C4-2B (cell line): ENCODE measurements at regions not wholly inside any gene's neighbourhood (a gene's known extent, or its start where the extent isn't known, plus 50 kb on each side); places are given as distances from the start of the nearest gene placed in this dataset.

Source experiments
- H3K27ac ChIP-seq: fragments of 450-650 bp; 2 replicates; pipeline ENCODE4 v1.5.1; 2017
- ZFX ChIP-seq: fragments of 450-650 bp; IDR thresholded peaks from 2 replicates; pipeline ENCODE4 v1.6.1; 2017
- TF ChIP-seq, protein P1 (sequence below): fragments of 450-650 bp; conservative IDR thresholded peaks from 2 replicates; pipeline ENCODE4 v1.5.1; 2017; ENCODE audit warnings: mild to moderate bottlenecking

DNA sequence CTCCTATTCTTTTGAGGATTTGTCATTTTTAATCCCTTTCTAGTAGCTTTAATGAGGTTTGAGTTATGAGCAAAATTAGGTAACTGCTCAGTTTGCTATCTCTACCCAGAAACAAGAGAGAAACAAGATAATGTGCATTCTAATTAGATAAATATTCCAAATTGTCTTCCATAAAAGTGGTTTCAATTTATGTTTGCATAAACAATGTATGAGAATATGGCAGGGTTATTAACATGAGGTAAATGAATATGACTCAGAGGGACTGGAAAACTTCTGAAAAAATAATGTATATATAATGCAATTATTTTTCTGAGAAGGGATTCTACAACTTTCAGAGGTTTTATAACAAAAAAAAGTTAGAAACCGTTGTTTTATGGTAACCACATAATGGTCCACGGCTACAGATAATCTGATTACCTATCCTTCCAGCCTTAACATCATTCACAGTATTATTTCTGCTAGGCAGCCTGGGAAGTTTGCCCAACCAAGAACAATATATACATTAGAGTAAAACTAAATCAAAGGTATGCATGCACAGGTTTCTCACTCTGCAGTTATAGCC is 101.2 kb downstream of the CRPPA start:
- no peak for TF ChIP-seq ZFX
- TF ChIP-seq, protein P1, sequence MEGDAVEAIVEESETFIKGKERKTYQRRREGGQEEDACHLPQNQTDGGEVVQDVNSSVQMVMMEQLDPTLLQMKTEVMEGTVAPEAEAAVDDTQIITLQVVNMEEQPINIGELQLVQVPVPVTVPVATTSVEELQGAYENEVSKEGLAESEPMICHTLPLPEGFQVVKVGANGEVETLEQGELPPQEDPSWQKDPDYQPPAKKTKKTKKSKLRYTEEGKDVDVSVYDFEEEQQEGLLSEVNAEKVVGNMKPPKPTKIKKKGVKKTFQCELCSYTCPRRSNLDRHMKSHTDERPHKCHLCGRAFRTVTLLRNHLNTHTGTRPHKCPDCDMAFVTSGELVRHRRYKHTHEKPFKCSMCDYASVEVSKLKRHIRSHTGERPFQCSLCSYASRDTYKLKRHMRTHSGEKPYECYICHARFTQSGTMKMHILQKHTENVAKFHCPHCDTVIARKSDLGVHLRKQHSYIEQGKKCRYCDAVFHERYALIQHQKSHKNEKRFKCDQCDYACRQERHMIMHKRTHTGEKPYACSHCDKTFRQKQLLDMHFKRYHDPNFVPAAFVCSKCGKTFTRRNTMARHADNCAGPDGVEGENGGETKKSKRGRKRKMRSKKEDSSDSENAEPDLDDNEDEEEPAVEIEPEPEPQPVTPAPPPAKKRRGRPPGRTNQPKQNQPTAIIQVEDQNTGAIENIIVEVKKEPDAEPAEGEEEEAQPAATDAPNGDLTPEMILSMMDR: no peak
- H3K27ac ChIP-seq: no peak overlapping the region

DNA sequence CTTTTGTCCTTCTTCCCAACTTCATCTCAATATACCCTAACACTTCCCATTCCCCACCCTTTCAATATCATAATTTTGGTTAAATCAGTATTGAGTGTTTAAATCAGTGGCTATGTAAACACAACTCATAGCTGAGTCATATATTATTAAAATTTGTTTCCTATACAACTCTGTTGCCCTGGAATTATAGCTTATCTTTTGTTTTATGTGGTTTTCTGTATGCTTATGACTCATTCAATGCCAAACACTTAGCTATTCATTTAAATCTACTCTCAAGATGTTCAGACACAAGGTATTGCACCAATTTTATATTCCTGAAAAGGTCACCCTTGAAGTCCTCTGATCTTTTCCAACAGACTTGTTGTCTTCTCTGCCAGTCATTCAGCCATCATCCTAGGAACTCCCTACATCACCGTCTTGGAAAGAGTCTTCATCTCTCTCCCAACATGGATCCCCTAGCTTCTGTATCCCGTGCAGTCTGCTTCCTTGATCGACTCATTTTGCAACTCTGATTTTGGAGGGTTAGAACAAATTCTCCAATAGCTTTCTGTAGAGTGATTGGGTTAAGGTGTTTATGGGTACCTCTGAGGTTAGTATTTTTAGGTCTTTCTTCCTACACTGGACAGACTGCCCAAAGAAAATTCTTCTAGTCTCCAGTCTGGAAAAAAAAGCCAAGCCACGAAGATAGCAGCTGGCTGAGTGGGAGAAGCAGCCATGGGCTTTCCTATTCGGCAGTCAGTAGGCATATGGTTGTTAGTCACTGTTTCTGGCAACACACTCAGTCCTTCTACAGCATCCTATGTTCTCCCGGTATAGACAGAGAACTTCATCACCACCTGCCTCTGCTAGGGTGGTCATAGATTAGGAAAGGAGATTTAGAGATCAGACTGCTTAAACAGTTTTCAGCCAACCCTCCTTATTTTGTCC is 102.1 kb downstream of the CRPPA start:
- H3K27ac ChIP-seq: no peak overlapping the region
- TF ChIP-seq, protein P1: no peak
- no peak for TF ChIP-seq ZFX

DNA sequence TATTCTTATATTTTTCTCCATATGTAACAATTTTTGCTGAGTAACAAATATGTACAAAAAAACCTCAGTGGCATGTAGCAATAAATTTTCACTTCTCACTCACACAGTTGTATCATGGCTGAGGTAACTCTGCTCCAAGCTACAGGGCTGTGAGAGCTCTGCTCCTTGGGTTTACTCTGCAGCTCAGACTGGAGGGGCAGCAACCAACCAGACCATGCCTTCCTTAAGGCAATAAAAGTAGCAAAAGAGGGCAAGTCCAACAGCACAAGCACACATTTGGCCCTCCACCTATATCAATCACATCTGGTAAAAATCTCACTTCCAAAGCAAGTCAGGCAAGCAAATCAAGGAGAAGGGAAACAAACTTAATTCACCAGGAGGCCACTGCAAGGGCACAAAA is 102.9 kb downstream of the CRPPA start:
- H3K27ac ChIP-seq: no peak overlapping the region
- TF ChIP-seq, protein P1: no peak
- no peak for TF ChIP-seq ZFX

DNA sequence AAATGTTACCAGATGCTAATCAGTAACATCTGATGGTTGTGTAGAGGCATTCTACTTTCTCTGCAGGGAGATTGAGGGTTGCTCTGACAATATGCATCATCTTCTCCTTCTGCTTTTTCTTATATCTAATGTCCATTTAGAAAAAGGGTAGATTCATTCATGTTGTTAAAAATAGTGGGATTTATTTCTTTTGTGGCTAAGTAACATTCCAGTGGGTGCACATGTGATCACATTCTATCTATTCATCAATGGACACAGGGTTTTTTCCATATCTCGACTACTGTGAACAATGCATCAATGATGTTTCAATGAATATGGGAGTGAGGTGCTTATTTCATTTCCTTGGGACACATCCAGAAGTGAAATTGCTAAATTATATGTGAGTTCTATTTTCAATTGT is 103.9 kb downstream of the CRPPA start:
- no peak for TF ChIP-seq ZFX
- TF ChIP-seq, protein P1: no peak
- no peak overlapping the region for H3K27ac ChIP-seq

DNA sequence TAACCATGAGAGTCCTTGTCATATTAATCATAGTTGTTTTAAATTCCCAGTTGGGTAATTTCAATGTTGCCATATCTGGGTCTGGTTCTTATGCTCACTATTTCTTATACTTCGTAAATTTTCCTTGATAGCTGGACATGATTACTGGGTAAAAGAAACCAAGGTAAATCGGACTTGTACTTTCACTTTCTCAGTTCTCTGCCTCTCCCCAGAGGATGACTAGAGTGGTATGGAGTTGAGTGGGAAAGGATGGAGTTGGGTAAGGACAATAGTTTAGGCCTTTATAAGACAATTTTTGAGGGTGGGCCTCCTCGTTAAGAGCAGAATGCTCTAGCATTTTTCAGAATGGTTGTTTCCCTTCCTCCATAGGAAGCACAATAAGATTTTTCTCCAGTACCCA is 106.1 kb downstream of the CRPPA start:
- TF ChIP-seq ZFX: no peak
- TF ChIP-seq, protein P1: no peak
- H3K27ac ChIP-seq: no peak overlapping the region

DNA sequence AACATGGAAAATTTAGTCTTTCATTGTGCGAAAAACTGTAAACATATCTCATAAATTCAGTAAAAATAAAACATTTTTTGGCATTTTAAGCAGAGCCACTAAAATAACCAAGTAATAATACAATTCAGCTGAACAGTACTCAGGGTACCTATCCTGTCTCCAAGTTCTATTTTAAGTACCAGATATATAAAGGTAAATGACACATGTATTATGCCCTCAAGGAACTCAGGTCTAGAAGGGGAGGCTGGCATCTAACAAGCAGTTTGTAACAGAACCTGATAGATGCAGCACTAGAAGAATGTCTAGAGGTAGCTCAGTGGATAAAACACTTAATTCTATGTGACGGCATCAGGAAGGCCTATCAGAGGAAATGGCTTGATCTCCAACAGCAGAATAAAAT is 112.2 kb downstream of the CRPPA start:
- no peak overlapping the region for H3K27ac ChIP-seq
- TF ChIP-seq ZFX: no peak
- TF ChIP-seq, protein P1: no peak

DNA sequence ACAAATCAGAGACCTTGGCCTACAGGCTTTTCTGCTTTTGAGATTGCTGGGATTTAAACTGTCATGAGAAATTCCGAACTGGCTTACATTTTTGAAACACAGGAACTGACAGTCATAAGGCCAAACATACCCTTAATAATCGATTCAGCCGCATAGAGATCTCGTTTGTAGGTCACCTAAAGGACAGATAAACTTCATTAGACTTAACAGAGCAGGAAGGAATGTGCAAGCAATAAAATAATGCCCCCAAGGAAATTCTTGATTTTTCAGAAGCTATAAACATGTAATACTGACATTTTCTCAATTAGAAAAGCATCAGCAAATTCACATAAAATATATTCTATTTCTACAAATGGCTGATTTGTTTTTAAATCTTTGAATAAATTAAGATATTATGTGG is 120.0 kb downstream of the CRPPA start:
- no peak overlapping the region for H3K27ac ChIP-seq
- TF ChIP-seq, protein P1: no peak
- no peak for TF ChIP-seq ZFX
